HuH-7 (cell line): ENCODE measurements at regions not wholly inside any gene's neighbourhood (a gene's known extent, or its start where the extent isn't known, plus 50 kb on each side); places are given as distances from the start of the nearest gene placed in this dataset.

ENCODE experiments used
- DNase-seq: peaks from one replicate; pipeline ENCODE4 v3.0.0; 2011; ENCODE audit warnings: low spot score

GRCh38 chr7:26603631-26604030 is 260.8 kb downstream of the SKAP2 start:
- no peak for DNase-seq

GRCh38 chr7:26608402-26608801 is 256.0 kb downstream of the SKAP2 start:
- no peak for DNase-seq

- no peak for DNase-seq
These were observed 255.3 kb downstream of the SKAP2 start for GRCh38 chr7:26609082-26609481.

GRCh38 chr7:26609532-26609931 is 254.9 kb downstream of the SKAP2 start:
- DNase-seq, result no peak

GRCh38 chr7:26612742-26613141 is 251.6 kb downstream of the SKAP2 start:
- no peak for DNase-seq

GRCh38 chr7:26614503-26614902 is 249.9 kb downstream of the SKAP2 start:
- DNase-seq, result no peak

GRCh38 chr7:26616235-26616634 is 248.2 kb downstream of the SKAP2 start:
- DNase-seq, result no peak

- DNase-seq, result no peak
These were observed 247.3 kb downstream of the SKAP2 start for GRCh38 chr7:26617066-26617465.
